Erythroblast (primary cell): ENCODE measurements at regions not wholly inside any gene's neighbourhood (a gene's known extent, or its start where the extent isn't known, plus 50 kb on each side); places are given as distances from the start of the nearest gene placed in this dataset.

Experiments used
- GATA1 ChIP-seq: IDR thresholded peaks from 2 replicates; pipeline ENCODE4 v1.6.1; 2011; ENCODE audit warnings: low read depth, mild to moderate bottlenecking, control low read depth, low read length, moderate library complexity
- POLR2A ChIP-seq: IDR thresholded peaks from 2 replicates; pipeline ENCODE4 v1.6.1; 2011; ENCODE audit warnings: mild to moderate bottlenecking, low read length

GRCh38 chr16:54363766-54364165 lies 77.2 kb upstream of the IRX3 start:
- TF ChIP-seq POLR2A, result no peak
- no peak for TF ChIP-seq GATA1
